ENCODE measurements at regions not wholly inside any gene's neighbourhood (a gene's known extent, or its start where the extent isn't known, plus 50 kb on each side); places are given as distances from the start of the nearest gene placed in this dataset.
"Not testable (repeated sequence)": the region's sequence is repeated elsewhere in the genome, so short reads cannot be mapped to it uniquely, and the experiment has no call there.

DNA sequence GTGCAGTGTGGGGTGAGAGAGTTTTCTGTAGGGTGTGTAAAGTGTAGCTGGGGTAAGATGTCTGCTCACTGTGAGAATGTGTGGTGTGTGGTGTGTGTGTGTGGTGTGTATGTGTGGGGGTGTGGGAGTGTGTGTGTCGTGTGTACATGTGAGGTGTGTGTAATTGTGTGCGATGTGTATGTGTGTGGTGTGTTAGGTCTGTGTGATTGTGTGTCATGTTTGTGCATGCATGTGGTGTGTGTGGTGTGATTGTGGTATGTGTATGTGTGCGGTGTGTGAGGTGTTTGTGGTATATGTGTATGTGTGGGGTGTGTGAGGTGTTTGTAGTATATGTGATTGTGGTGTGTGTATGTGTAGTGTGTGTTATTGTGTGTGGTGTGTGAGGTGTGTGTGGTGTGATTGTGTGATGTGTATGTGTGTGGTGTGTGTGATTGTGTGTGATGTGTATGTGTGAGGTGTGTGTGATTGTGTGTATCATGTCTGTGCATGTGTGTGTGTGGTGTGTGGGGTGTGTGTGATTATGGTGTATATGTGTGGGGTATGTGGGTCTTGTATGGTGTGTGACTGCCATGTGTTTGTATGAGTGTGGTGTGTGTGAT is 241.7 kb upstream of the HDAC4 start:
- TF ChIP-seq, protein P1, sequence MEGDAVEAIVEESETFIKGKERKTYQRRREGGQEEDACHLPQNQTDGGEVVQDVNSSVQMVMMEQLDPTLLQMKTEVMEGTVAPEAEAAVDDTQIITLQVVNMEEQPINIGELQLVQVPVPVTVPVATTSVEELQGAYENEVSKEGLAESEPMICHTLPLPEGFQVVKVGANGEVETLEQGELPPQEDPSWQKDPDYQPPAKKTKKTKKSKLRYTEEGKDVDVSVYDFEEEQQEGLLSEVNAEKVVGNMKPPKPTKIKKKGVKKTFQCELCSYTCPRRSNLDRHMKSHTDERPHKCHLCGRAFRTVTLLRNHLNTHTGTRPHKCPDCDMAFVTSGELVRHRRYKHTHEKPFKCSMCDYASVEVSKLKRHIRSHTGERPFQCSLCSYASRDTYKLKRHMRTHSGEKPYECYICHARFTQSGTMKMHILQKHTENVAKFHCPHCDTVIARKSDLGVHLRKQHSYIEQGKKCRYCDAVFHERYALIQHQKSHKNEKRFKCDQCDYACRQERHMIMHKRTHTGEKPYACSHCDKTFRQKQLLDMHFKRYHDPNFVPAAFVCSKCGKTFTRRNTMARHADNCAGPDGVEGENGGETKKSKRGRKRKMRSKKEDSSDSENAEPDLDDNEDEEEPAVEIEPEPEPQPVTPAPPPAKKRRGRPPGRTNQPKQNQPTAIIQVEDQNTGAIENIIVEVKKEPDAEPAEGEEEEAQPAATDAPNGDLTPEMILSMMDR (IDR thresholded peaks at IDR 0.05; ENCODE audit: insufficient read depth, low read depth, low read length) = no peak
- no peak overlapping the region for H3K4me3 ChIP-seq (ENCODE audit: low read depth, low read length)
- DNase-seq (ENCODE audit: low read depth) = no peak

DNA sequence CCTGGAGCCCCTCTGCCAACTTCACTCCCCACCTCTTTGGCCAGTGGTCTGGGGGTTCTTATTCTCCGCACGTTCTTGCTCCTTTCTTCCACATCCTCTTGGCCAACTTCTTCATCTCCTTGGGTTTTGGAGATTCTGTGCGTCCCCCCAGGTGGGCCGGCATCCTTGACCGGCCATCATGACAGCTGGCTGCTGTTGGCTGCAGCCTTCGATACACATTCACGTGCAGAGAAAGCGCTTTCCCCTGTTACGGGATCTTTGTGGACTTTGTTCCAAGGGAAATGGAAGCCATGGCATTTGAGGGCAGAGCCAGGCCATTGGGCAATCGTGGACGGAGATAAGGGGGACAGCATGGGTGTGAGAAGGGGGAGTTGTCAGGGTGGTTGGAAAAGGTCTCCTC is 241.1 kb upstream of the HDAC4 start:
- not testable (repeated sequence) for H3K4me3 ChIP-seq (ENCODE audit: low read depth, low read length); DNase-seq (ENCODE audit: low read depth)

DNA sequence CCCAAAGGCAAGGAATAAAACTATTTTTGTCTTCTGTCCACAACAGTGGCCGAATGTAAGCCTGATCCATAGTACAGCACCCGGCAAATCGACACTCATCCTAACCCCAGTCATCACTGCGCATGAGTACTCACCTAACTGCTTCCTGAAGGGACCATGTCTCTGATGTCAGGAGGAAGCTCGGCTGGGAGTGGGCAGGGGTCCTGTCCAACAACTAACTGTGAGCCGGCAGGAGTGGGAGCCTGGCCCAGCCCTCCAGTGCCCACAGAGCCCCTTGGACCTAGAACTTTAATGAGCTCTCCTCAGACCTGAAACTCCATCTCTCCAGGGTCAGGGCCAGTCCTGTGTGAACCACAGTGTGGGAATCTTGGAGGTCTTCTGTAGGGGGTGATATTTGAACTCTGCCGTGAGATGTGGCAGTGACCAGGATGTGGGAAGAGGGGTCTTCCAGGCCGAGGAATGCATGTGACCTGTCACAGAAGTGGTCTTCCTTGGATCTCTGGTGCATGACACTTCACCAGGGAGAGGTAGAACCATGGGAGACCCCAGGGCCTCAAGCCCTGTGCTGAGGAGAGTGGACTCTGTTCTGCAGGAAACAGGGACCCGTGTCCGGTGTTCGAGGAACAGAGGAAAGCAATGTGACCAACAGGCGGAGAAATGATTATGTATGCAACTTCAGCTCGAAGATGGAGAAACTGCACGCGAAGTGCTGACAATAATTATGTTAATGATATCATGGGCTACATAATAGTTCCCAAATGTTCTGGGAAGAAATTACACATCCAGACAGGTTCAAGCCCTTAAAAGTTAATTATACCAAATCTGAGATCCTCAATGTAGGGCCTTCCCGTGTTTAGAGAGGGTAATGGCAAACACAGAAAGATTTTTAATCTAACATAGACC is 240.1 kb upstream of the HDAC4 start:
- no peak for DNase-seq (ENCODE audit: low read depth)
- TF ChIP-seq, protein P1 (IDR thresholded peaks at IDR 0.05; ENCODE audit: insufficient read depth, low read depth, low read length) = no peak
- H3K4me3 ChIP-seq (ENCODE audit: low read depth, low read length) = no peak overlapping the region

GRCh38 chr2:239640210-239640609 is 239.4 kb upstream of the HDAC4 start:
- no peak for DNase-seq (ENCODE audit: low read depth)
- TF ChIP-seq, protein P1 (IDR thresholded peaks at IDR 0.05; ENCODE audit: insufficient read depth, low read depth, low read length) = no peak

DNA sequence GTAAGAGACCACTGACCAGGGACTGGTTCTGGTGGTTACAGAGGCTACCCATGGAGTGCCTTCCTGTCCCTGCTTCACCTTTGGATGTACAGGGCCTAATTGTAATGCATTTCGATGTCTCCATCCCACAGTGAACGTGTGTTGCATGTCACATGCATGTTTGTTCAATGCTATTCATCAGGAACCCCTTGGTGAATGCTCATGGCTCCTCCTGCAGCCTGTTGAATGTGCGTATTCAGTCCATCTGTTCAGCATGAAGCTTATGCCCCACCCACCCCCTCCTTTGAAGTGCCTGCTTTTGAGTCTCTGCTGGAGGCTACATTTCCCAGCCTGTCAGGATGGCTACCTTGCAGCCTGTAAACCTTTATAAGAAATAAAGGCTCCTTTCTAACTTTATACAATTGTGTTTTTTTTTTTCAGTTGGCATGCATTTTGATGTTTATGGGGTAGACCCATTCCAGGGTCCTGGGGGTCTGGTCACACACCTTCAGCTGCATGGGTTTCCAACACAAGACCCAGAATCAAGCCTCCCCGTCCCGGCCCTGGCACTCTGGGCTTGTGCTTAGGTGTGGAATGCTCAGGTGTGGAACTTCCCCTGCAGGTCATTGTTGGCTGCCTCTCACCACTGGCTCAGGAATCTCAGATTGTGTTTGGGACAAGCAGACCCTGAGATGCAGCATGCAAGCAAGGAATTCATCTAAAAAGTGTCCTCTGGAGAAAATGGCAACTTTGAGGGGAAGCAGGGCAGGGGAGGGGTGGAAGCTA is 238.8 kb upstream of the HDAC4 start:
- no peak for DNase-seq (ENCODE audit: low read depth)
- no peak overlapping the region for H3K4me3 ChIP-seq (ENCODE audit: low read depth, low read length)
- TF ChIP-seq, protein P1 (IDR thresholded peaks at IDR 0.05; ENCODE audit: insufficient read depth, low read depth, low read length) = no peak

More at GRCh38 chr2:239640210-239640609, 239.4 kb upstream of the HDAC4 start:
- no peak overlapping the region for H3K4me3 ChIP-seq (ENCODE audit: low read depth, low read length)

GRCh38 chr2:239638376-239638775 is 237.6 kb upstream of the HDAC4 start:
- no peak for DNase-seq (ENCODE audit: low read depth)
- no peak overlapping the region for H3K4me3 ChIP-seq (ENCODE audit: low read depth, low read length)
- TF ChIP-seq, protein P1 (IDR thresholded peaks at IDR 0.05; ENCODE audit: insufficient read depth, low read depth, low read length) = no peak

GRCh38 chr2:239636808-239637207 is 236.0 kb upstream of the HDAC4 start:
- no peak for DNase-seq (ENCODE audit: low read depth)
- H3K4me3 ChIP-seq (ENCODE audit: low read depth, low read length) = no peak overlapping the region
- TF ChIP-seq, protein P1 (IDR thresholded peaks at IDR 0.05; ENCODE audit: insufficient read depth, low read depth, low read length) = no peak
